ENCODE measurements at regions not wholly inside any gene's neighbourhood (a gene's known extent, or its start where the extent isn't known, plus 50 kb on each side); places are given as distances from the start of the nearest gene placed in this dataset.

DNA sequence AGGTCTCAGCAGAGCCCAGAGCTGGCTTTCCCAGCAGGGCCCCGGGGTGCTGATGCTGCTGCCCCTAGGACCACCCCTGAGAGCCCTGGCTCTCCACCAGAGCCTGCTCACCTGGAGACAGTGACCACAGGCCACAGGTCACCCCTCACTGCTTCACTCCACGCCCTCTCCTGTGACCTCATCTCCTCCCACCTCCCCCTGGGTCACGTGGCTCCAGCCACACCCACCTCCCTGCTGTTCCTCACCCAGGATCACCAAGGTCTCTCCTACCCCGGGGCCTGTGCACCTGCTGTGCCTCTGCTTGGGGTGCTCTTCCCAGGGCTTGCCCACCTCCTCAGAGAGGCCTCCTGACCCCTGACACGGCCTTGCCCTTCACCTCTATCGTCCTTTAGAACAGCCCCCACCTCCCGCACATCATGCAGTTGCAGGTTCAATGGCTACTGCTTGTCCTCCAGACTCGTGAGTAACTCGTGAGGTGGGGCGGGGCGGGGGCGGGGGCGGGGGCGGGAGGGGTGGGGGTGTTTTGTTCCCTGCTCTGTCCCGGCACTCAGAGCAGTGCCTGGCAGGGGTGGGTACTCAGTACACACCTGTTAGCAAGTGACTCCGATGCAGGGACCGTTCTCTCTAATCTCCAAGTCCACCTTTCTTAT is 468.0 kb downstream of the PREX1 start:
- TF ChIP-seq, protein P1, sequence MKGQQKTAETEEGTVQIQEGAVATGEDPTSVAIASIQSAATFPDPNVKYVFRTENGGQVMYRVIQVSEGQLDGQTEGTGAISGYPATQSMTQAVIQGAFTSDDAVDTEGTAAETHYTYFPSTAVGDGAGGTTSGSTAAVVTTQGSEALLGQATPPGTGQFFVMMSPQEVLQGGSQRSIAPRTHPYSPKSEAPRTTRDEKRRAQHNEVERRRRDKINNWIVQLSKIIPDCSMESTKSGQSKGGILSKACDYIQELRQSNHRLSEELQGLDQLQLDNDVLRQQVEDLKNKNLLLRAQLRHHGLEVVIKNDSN (IDR thresholded peaks at IDR 0.05): peak; percentile 85
- TF ChIP-seq, protein P2, sequence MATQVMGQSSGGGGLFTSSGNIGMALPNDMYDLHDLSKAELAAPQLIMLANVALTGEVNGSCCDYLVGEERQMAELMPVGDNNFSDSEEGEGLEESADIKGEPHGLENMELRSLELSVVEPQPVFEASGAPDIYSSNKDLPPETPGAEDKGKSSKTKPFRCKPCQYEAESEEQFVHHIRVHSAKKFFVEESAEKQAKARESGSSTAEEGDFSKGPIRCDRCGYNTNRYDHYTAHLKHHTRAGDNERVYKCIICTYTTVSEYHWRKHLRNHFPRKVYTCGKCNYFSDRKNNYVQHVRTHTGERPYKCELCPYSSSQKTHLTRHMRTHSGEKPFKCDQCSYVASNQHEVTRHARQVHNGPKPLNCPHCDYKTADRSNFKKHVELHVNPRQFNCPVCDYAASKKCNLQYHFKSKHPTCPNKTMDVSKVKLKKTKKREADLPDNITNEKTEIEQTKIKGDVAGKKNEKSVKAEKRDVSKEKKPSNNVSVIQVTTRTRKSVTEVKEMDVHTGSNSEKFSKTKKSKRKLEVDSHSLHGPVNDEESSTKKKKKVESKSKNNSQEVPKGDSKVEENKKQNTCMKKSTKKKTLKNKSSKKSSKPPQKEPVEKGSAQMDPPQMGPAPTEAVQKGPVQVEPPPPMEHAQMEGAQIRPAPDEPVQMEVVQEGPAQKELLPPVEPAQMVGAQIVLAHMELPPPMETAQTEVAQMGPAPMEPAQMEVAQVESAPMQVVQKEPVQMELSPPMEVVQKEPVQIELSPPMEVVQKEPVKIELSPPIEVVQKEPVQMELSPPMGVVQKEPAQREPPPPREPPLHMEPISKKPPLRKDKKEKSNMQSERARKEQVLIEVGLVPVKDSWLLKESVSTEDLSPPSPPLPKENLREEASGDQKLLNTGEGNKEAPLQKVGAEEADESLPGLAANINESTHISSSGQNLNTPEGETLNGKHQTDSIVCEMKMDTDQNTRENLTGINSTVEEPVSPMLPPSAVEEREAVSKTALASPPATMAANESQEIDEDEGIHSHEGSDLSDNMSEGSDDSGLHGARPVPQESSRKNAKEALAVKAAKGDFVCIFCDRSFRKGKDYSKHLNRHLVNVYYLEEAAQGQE (IDR thresholded peaks at IDR 0.05; ENCODE audit: low read depth): no peak

DNA sequence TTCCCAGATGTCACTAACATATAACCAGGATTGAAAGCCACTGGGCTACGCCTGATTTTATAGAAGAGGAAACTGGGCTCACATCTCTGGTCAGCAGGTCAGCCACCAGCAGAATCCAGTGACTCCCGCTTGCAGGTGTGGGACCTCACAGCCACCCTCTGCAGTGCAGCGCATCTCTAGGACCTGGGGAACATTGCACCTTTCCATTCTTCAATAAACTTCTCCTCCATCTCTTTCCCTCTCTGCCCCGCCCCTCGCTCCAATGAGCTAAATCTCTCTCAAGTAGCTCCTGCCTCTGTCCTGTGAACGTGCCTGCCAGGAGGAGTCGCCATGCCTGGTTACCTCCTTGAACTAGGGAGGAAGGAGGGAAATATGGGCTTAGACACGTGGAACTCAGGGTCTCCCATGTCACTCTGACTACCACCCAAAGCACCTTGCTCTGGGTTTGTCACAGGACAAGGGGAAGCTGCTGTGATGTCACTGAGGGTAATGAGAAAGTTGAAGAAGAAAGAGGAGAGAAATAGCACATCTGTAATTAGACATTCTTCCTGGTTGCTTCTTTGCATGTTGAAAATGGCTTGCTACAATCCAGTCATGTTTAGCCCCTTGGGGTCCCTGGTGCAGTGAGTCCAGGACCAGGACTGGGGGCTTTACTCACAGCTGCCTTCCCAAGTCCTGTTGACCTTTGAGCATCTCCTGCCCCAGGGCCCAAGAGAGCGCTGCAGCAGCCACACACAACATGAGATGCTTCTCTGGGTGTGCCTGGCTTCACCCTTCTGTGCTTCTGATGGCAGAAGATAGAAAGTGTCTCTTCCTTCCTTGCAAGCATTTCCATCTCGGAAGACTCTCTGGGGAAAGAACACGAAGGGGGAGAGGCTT is 469.4 kb downstream of the PREX1 start:
- no peak for TF ChIP-seq TCF12 (IDR thresholded peaks at IDR 0.05; ENCODE audit: low read depth)
- TF ChIP-seq NFIC (IDR thresholded peaks at IDR 0.05): no peak
- no peak for TF ChIP-seq CREB1 (IDR thresholded peaks at IDR 0.05; ENCODE audit: low read depth)

DNA sequence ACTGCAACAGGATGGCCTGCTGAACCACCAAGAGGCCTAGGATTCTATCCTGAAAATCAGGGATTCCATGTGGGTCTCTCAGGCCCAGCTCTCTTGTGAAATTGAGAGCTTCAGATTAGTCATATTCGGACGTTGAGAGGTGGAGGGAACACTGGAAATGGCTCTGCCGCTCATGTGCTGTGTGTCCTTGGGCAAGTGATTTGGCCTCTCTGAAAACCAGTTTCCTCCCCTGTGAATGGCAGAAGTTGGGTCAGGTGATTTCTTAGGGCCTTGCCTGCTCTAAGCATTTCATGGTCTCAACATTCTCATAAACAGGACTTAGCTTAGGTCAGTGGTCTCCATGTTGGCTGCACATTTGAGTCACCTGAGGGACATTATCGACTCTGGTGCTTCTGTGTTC is 470.1 kb downstream of the PREX1 start:
- TF ChIP-seq YY1 (IDR thresholded peaks at IDR 0.05; ENCODE audit: low read depth): no peak
- TF ChIP-seq CREB1 (IDR thresholded peaks at IDR 0.05; ENCODE audit: low read depth): no peak
- no peak for TF ChIP-seq CEBPB (IDR thresholded peaks at IDR 0.05)
- TF ChIP-seq TAF1 (IDR thresholded peaks at IDR 0.05; ENCODE audit: low read depth): no peak
- TF ChIP-seq ZBTB7A (IDR thresholded peaks at IDR 0.05; ENCODE audit: low read depth): no peak
- TF ChIP-seq EP300 (IDR thresholded peaks at IDR 0.05; ENCODE audit: borderline replicate concordance): no peak
- TF ChIP-seq, protein P1 (IDR thresholded peaks at IDR 0.05): no peak
- TF ChIP-seq TCF12 (IDR thresholded peaks at IDR 0.05; ENCODE audit: low read depth): no peak
- TF ChIP-seq, protein P3, sequence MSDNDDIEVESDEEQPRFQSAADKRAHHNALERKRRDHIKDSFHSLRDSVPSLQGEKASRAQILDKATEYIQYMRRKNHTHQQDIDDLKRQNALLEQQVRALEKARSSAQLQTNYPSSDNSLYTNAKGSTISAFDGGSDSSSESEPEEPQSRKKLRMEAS (IDR thresholded peaks at IDR 0.05): no peak

DNA sequence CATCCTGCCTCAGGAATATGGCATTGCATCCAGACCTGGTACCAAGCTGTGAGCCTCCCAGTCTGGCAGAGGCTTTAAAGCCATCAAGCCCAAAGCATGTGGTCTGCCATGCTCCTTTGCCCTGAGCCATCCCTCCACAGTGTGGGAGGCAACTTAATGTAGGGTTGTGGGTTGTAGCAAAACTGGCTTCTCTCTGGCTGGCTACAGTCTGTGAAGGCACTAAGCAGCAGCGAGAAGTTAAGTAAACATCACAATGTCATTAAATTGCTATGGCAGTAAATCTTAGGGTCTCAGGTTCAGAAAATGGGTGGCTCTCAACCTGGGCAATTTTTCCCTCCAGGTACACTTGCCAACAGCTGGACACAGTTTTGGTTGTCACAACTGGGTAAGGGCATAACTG is 472.9 kb downstream of the PREX1 start:
- TF ChIP-seq RAD21 (IDR thresholded peaks at IDR 0.05; ENCODE audit: low read depth) (no peak), NFIC (IDR thresholded peaks at IDR 0.05) (no peak), EGR1 (IDR thresholded peaks at IDR 0.05) (no peak), CREB1 (IDR thresholded peaks at IDR 0.05; ENCODE audit: low read depth) (no peak), FOXM1 (IDR thresholded peaks at IDR 0.05; ENCODE audit: borderline replicate concordance, low read depth) (no peak), TAF1 (IDR thresholded peaks at IDR 0.05; ENCODE audit: low read depth) (no peak), TCF12 (IDR thresholded peaks at IDR 0.05; ENCODE audit: low read depth) (no peak)
- TF ChIP-seq, protein P3 (IDR thresholded peaks at IDR 0.05): no peak
- TF ChIP-seq, protein P1 (IDR thresholded peaks at IDR 0.05): no peak
- TF ChIP-seq, protein P2 (IDR thresholded peaks at IDR 0.05; ENCODE audit: low read depth): no peak

DNA sequence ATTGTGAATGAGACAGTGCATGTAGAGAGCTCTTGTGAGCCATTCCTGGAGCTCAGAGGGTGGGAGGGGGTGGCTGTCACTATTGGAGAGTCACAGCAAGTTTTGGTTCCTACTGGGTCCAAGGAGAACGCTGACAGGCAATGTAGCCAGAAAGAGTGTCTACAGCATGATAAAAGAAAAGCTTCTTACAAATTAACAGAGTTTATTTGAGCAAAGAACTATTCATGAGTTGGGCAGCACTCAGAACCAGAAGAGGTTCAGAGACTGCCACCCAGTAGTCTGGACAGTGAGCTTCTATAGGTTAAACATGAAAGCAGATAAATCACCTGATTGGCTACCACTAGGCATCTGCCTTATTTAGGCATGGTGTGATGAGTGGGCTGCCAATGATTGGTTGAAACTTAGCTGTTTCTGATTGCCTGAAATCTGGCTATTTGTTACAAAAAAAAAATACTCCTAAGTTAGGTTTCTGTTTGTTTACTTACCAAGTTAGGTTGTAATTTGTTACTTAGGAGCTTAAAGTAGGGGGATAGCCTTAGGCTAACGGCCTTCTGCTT is 473.4 kb downstream of the PREX1 start:
- TF ChIP-seq CEBPB (IDR thresholded peaks at IDR 0.05) (no peak), FOXM1 (IDR thresholded peaks at IDR 0.05; ENCODE audit: borderline replicate concordance, low read depth) (no peak)

DNA sequence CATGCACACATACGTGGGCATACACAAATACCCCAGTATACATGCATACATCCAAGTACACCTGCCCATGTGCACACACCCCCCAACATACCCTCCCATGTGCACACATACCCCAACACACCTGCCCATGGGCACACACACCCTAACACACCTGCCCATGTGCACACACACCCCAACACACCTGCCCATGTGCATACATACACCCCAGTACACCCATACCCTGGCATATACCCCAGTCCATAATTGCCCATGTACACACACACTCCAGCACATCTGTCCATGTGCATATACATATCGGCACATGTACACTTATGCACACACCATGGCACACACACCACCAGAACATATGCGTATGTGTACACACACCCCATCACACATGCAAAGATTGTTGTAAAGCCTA is 475.2 kb downstream of the PREX1 start:
- TF ChIP-seq RAD21 (IDR thresholded peaks at IDR 0.05; ENCODE audit: low read depth) (no peak), YY1 (IDR thresholded peaks at IDR 0.05; ENCODE audit: low read depth) (no peak)

All from Ishikawa (cell line).